Stomach (tissue), 8 donors: ENCODE measurements at regions not wholly inside any gene's neighbourhood (a gene's known extent, or its start where the extent isn't known, plus 50 kb on each side); places are given as distances from the start of the nearest gene placed in this dataset.
"Not testable (repeated sequence)": the region's sequence is repeated elsewhere in the genome, so short reads cannot be mapped to it uniquely, and the experiment has no call there.

Experiments used
- DNase-seq, 2 donors: peaks; one replicate each; pipeline versions ENCODE4 v3.0.0 to v3.0.0-alpha.2; 2013 to 2019
- H3K27ac ChIP-seq, 5 donors: fragments of 200-600 bp in 4 of 5; sonication (generic) in 4 of 5; one replicate each; pipeline ENCODE4 v1.5.1; 2013 to 2019; ENCODE audit warnings: mild to moderate bottlenecking in 1 of 5, moderate library complexity in 1 of 5
- H3K27me3 ChIP-seq, 3 donors: fragments of 200-600 bp; sonication (generic); one replicate each; pipeline ENCODE4 v1.5.1; 2017 to 2019; ENCODE audit warnings: mixed run types in 1 of 3
- H3K36me3 ChIP-seq, 4 donors: fragments of 200-600 bp; sonication (generic); 1 replicate in 3 of 4; 2 replicates in 1 of 4; pipeline ENCODE4 v1.5.1; 2016 to 2019
- H3K4me1 ChIP-seq, 4 donors: fragments of 200-600 bp; sonication (generic); one replicate each; pipeline ENCODE4 v1.5.1; 2016 to 2019
- H3K4me3 ChIP-seq, 4 donors: fragments of 200-600 bp; sonication (generic) in 3 of 4; one replicate each; pipeline ENCODE4 v1.5.1; 2016 to 2019; ENCODE audit warnings: mild to moderate bottlenecking in 1 of 4
- H3K9me3 ChIP-seq, 4 donors: fragments of 200-600 bp; sonication (generic); one replicate each; pipeline ENCODE4 v1.5.1; 2016 to 2019
- CTCF ChIP-seq, 7 experiments: fragments of 450-650 bp in 4 of 7; fragments of 200-600 bp in 3 of 7; sonication (generic) in 3 of 7; IDR thresholded peaks; one replicate each; pipeline ENCODE4 v1.5.1; 2016 to 2019; ENCODE audit warnings: antibody characterized with exemption in 7 of 7, control low read depth in 2 of 7, mild to moderate bottlenecking in 1 of 7
- EP300 ChIP-seq: sonication (generic); formaldehyde crosslinking; IDR thresholded peaks from one replicate; pipeline ENCODE4 v1.6.1; 2017; ENCODE audit warnings: antibody characterized with exemption
- POLR2A ChIP-seq, 4 donors: fragments of 450-650 bp; IDR thresholded peaks; one replicate each; pipeline ENCODE4 v1.6.1; 2016; ENCODE audit warnings: antibody characterized with exemption in 4 of 4, control low read depth in 2 of 4, mild to moderate bottlenecking in 1 of 4, moderate library complexity in 1 of 4
- POLR2AphosphoS5 ChIP-seq, 3 donors: sonication (generic); formaldehyde crosslinking; IDR thresholded peaks; one replicate each; pipeline ENCODE4 v1.6.1; 2016; ENCODE audit warnings: antibody characterized with exemption in 3 of 3
- WGBS, 5 donors: extraction: QIAGEN DNeasy Blood & Tissue Kit in 3 of 5; methylation state at CpG; one replicate each; pipeline versions ENCODE4 v1.1.5 to v1.1.7; 2013 to 2018; 5-methylcytosine and 5-hydroxymethylcytosine counted together
- intact Hi-C: fragments of 100-400 bp; cut with DNase I; formaldehyde crosslinking; loops from one replicate; pipeline ENCODE4 v1.15.1; 2023; ENCODE audit warnings: low total_unique reads
- donor health status: healthy with polysubstance abuse.
- donor health status: Bipolar disorder and iron deficiency.
- donor health status: healthy.

DNA sequence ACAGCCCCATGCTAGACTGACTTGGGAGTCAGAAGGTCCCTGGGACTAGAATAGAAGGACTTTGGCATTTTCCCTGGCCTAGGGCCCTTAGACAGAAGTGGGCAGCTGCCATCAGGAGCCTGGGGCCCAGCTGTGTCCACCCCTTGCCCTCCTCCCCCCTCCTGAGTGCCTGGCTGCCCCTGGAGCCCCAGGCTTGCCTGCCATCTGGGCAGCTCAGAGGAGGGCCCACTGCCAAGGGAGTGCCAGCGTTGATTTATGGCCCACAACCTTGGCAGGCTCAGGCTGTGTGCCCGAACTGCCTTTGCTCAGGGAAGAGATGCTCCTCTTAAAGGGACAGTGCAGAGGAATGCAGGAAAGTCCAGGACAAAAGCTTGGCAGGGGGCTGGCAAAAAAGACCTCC, 439.1 kb downstream of the SPATA31A7 start:
- H3K9me3 ChIP-seq, H3K36me3 ChIP-seq, DNase-seq, H3K4me3 ChIP-seq, intact Hi-C loops, H3K27me3 ChIP-seq, H3K27ac ChIP-seq, H3K4me1 ChIP-seq: not testable (repeated sequence)
- WGBS, 5 donors, result 29% methylated on average over 2 of the region's 2 CpGs; no CpG with 5 or more reads in 4 of the 5 donors

- intact Hi-C loops, result no loop called here
- H3K27ac ChIP-seq, result no peak overlapping the region
- no peaks in the 10 kb centered on the region for H3K27me3 ChIP-seq
- no peaks in the 10 kb centered on the region for H3K9me3 ChIP-seq
- TF ChIP-seq POLR2A (IDR thresholded peaks at IDR 0.05), result no peak
- no peak for TF ChIP-seq EP300
- TF ChIP-seq CTCF (IDR thresholded peaks at IDR 0.05), result no peak
- TF ChIP-seq POLR2AphosphoS5 (IDR thresholded peaks at IDR 0.05), result no peak
- H3K36me3 ChIP-seq, result no peaks in the 10 kb centered on the region
- WGBS, 5 donors, result 87% methylated on average over 11 to 19 of the region's 19 CpGs; no CpG with 5 or more reads in 3 of the 5 donors
- no peak overlapping the region for H3K4me3 ChIP-seq
- H3K4me1 ChIP-seq, result no peaks in the 10 kb centered on the region
- no peak for DNase-seq
Measured at GRCh38 chr9:61634192-61634591, 444.4 kb downstream of the SPATA31A7 start.

GRCh38 chr9:61664232-61664631, 474.4 kb downstream of the SPATA31A7 start:
- H3K36me3 ChIP-seq, H3K4me3 ChIP-seq, H3K27ac ChIP-seq, intact Hi-C loops, H3K27me3 ChIP-seq, H3K4me1 ChIP-seq: not testable (repeated sequence)
- H3K9me3 ChIP-seq, result peaks cover 0 to 46% (median 24%) of the 10 kb centered on the region in 4 donors
- WGBS, 5 donors, result 68 to 80% (median 75%) methylated on average over 5 of the region's 6 CpGs
- peak in 1 of 2 donors; percentile 10 for DNase-seq

- intact Hi-C loops, result no loop called here
- H3K36me3 ChIP-seq, result no peaks in the 10 kb centered on the region
- no peak overlapping the region for H3K4me3 ChIP-seq
- no peak for TF ChIP-seq POLR2AphosphoS5 (IDR thresholded peaks at IDR 0.05)
- TF ChIP-seq CTCF (IDR thresholded peaks at IDR 0.05), result no peak
- no peak for TF ChIP-seq EP300
- TF ChIP-seq POLR2A (IDR thresholded peaks at IDR 0.05), result no peak
- H3K27me3 ChIP-seq, result no peaks in the 10 kb centered on the region
- H3K4me1 ChIP-seq, result no peaks in the 10 kb centered on the region
- peaks cover 0 to 57% (median 35%) of the 10 kb centered on the region in 4 donors for H3K9me3 ChIP-seq
- 75 to 84% (median 80%) methylated on average over 22 of the region's 22 CpGs for WGBS, 5 donors
- no peak overlapping the region for H3K27ac ChIP-seq
- peak in 1 of 2 donors; percentile 14 for DNase-seq
Measured at GRCh38 chr9:61665330-61665751, 475.5 kb downstream of the SPATA31A7 start.

DNA sequence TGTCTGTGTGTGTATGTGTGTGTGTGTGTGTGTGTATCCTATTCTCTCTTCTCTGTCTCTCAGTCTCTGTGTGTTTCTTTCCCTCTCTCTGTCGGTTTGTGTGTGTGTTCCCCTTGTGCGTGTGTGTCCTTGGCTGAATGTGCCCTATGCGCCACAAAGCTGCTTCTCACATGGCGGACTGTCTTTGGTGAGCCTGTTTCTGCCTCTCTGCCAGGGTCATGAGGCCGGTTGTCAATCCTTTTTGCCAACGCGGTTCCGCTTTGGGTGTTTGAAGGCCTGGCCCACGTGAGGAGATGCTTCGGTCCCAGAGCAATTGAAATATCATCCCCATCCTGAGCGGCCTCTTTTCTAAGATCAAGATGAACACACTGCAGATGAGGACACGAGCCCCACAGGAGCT, 476.0 kb downstream of the SPATA31A7 start:
- intact Hi-C loops, result no loop called here
- WGBS, 5 donors, result 79 to 85% (median 82%) methylated on average over 12 of the region's 12 CpGs
- no peak for TF ChIP-seq EP300
- TF ChIP-seq POLR2A (IDR thresholded peaks at IDR 0.05), result no peak
- no peak for TF ChIP-seq POLR2AphosphoS5 (IDR thresholded peaks at IDR 0.05)
- no peak for TF ChIP-seq CTCF (IDR thresholded peaks at IDR 0.05)
- no peaks in the 10 kb centered on the region for H3K36me3 ChIP-seq
- H3K4me1 ChIP-seq, result no peaks in the 10 kb centered on the region
- H3K9me3 ChIP-seq, result peaks cover 0 to 62% (median 39%) of the 10 kb centered on the region in 4 donors
- no peak overlapping the region for H3K27ac ChIP-seq
- peak in 1 of 2 donors; percentile 9 for DNase-seq
- no peaks in the 10 kb centered on the region for H3K27me3 ChIP-seq
- no peak overlapping the region for H3K4me3 ChIP-seq
